ENCODE measurements at regions not wholly inside any gene's neighbourhood (a gene's known extent, or its start where the extent isn't known, plus 50 kb on each side); places are given as distances from the start of the nearest gene placed in this dataset.

- Histone ChIP-seq H3K9me3 (no peaks in the 10 kb centered on the region), H3K4me3 (no peak overlapping the region), H3K4me1 (no peaks in the 10 kb centered on the region), H3K27ac (replicated peaks in 1 of 4) (no peak overlapping the region), H3K27me3 (no peaks in the 10 kb centered on the region), H3K36me3 (no peaks in the 10 kb centered on the region)
- 90% methylated on average over 4 of the region's 4 CpGs for WGBS
- no peak for DNase-seq (ENCODE audit: extremely low spot score)
- intact Hi-C loops (cut with DNase I): no loop called here
- TF ChIP-seq CTCF (IDR thresholded peaks at IDR 0.05) (no peak), EP300 (IDR thresholded peaks at IDR 0.05) (no peak), POLR2A (IDR thresholded peaks at IDR 0.05; ENCODE audit: low read depth) (no peak), POLR2AphosphoS5 (IDR thresholded peaks at IDR 0.05) (no peak)
These were observed 337.7 kb upstream of the ZNF32 start for GRCh38 chr10:43986374-43986773.

- Histone ChIP-seq H3K27ac (replicated peaks in 1 of 4) (no peak overlapping the region), H3K9me3 (no peaks in the 10 kb centered on the region), H3K4me3 (no peak overlapping the region), H3K27me3 (no peaks in the 10 kb centered on the region), H3K4me1 (no peaks in the 10 kb centered on the region), H3K36me3 (no peaks in the 10 kb centered on the region)
- intact Hi-C loops (cut with DNase I): no loop called here
- DNase-seq (ENCODE audit: extremely low spot score): no peak
- WGBS: 96% methylated on average over 5 of the region's 5 CpGs
- no peak for TF ChIP-seq POLR2A (IDR thresholded peaks at IDR 0.05; ENCODE audit: low read depth)
- no peak for TF ChIP-seq POLR2AphosphoS5 (IDR thresholded peaks at IDR 0.05)
- no peak for TF ChIP-seq CTCF (IDR thresholded peaks at IDR 0.05)
- no peak for TF ChIP-seq EP300 (IDR thresholded peaks at IDR 0.05)
These were observed 337.3 kb upstream of the ZNF32 start for GRCh38 chr10:43985941-43986340.

- peaks cover 0 to 5% (median 0%) of the 10 kb centered on the region in 4 donors for H3K4me1 ChIP-seq
- no peak overlapping the region for H3K27ac ChIP-seq (replicated peaks in 1 of 4)
- no peak for TF ChIP-seq POLR2AphosphoS5 (IDR thresholded peaks at IDR 0.05)
- TF ChIP-seq POLR2A (IDR thresholded peaks at IDR 0.05; ENCODE audit: low read depth): no peak
- no peak for TF ChIP-seq CTCF (IDR thresholded peaks at IDR 0.05)
- no peak for TF ChIP-seq EP300 (IDR thresholded peaks at IDR 0.05)
- no peak overlapping the region for H3K4me3 ChIP-seq
- intact Hi-C loops (cut with DNase I): no loop called here
- 73% methylated on average over 1 of the region's 1 CpG for WGBS
- DNase-seq (ENCODE audit: extremely low spot score): no peak
- no peaks in the 10 kb centered on the region for H3K9me3 ChIP-seq
- no peaks in the 10 kb centered on the region for H3K36me3 ChIP-seq
- H3K27me3 ChIP-seq: no peaks in the 10 kb centered on the region
These were observed 335.2 kb upstream of the ZNF32 start for GRCh38 chr10:43983856-43984271.

GRCh38 chr10:43983405-43983804 lies 334.7 kb upstream of the ZNF32 start:
- Histone ChIP-seq H3K4me1 (peaks cover 0 to 5% (median 0%) of the 10 kb centered on the region in 4 donors), H3K27ac (replicated peaks in 1 of 4) (no peak overlapping the region), H3K27me3 (no peaks in the 10 kb centered on the region), H3K36me3 (no peaks in the 10 kb centered on the region), H3K9me3 (no peaks in the 10 kb centered on the region), H3K4me3 (no peak overlapping the region)
- TF ChIP-seq POLR2A (IDR thresholded peaks at IDR 0.05; ENCODE audit: low read depth) (no peak), EP300 (IDR thresholded peaks at IDR 0.05) (no peak), CTCF (IDR thresholded peaks at IDR 0.05) (no peak), POLR2AphosphoS5 (IDR thresholded peaks at IDR 0.05) (no peak)
- intact Hi-C loops (cut with DNase I): no loop called here
- WGBS: 98% methylated on average over 3 of the region's 6 CpGs
- DNase-seq (ENCODE audit: extremely low spot score): no peak

GRCh38 chr10:43982250-43982649 lies 333.6 kb upstream of the ZNF32 start:
- no peak overlapping the region for H3K4me3 ChIP-seq
- H3K27me3 ChIP-seq: no peaks in the 10 kb centered on the region
- TF ChIP-seq POLR2A (IDR thresholded peaks at IDR 0.05; ENCODE audit: low read depth) (no peak), EP300 (IDR thresholded peaks at IDR 0.05) (no peak), CTCF (IDR thresholded peaks at IDR 0.05) (no peak), POLR2AphosphoS5 (IDR thresholded peaks at IDR 0.05) (no peak)
- H3K36me3 ChIP-seq: no peaks in the 10 kb centered on the region
- no peak for DNase-seq (ENCODE audit: extremely low spot score)
- intact Hi-C loops (cut with DNase I): no loop called here
- no peak overlapping the region for H3K27ac ChIP-seq (replicated peaks in 1 of 4)
- peaks cover 0 to 5% (median 0%) of the 10 kb centered on the region in 4 donors for H3K4me1 ChIP-seq
- no peaks in the 10 kb centered on the region for H3K9me3 ChIP-seq
- 92% methylated on average over 3 of the region's 3 CpGs for WGBS
